ENCODE measurements at regions not wholly inside any gene's neighbourhood (a gene's known extent, or its start where the extent isn't known, plus 50 kb on each side); places are given as distances from the start of the nearest gene placed in this dataset.

DNA sequence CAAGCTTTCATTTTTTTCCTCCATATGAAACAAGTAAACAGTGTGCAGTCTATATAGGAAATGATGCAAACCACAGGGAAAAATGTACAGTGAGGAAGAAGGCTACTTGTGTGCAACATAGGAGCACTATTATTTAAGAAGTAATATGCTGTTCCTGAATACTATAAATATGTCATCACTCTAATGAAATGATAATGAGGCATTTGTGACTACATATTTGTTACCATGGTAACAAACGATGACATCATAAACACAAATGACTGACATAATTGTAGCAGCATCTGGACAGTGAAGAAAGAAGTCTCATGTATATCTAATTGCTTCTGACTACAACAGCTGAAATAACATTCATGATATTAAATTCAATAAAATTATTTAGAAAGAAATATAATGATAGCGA lies 164.8 kb downstream of the C7orf25 start:
- TF ChIP-seq, protein P1, sequence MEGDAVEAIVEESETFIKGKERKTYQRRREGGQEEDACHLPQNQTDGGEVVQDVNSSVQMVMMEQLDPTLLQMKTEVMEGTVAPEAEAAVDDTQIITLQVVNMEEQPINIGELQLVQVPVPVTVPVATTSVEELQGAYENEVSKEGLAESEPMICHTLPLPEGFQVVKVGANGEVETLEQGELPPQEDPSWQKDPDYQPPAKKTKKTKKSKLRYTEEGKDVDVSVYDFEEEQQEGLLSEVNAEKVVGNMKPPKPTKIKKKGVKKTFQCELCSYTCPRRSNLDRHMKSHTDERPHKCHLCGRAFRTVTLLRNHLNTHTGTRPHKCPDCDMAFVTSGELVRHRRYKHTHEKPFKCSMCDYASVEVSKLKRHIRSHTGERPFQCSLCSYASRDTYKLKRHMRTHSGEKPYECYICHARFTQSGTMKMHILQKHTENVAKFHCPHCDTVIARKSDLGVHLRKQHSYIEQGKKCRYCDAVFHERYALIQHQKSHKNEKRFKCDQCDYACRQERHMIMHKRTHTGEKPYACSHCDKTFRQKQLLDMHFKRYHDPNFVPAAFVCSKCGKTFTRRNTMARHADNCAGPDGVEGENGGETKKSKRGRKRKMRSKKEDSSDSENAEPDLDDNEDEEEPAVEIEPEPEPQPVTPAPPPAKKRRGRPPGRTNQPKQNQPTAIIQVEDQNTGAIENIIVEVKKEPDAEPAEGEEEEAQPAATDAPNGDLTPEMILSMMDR (IDR thresholded peaks at IDR 0.05; ENCODE audit: low read depth, low read length, missing control alignments) = no peak
- H3K4me3 ChIP-seq (replicated peaks; ENCODE audit: low read depth, low read length) = no peak overlapping the region
- DNase-seq (ENCODE audit: extremely low read depth, low read depth) = no peak

DNA sequence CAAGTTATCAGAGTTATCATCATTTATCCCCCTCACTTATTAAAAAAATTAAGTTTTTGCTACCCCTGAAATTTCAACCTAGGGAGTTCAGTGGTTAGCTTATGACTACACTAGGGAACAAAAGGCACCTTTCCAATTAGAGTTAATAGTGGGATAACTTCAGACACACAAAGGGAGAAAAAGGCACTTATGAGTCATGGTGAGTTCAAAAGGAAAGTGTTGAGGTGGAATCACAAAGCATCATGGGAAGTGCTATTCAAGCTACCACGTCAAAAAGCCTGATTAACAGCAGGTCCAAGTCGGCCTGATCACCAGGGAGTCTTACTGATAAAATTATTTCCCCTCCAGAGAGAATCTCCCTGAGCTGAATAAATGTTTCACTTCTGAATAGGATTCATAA lies 165.7 kb downstream of the C7orf25 start:
- TF ChIP-seq, protein P1 (IDR thresholded peaks at IDR 0.05; ENCODE audit: low read depth, low read length, missing control alignments) = no peak

DNA sequence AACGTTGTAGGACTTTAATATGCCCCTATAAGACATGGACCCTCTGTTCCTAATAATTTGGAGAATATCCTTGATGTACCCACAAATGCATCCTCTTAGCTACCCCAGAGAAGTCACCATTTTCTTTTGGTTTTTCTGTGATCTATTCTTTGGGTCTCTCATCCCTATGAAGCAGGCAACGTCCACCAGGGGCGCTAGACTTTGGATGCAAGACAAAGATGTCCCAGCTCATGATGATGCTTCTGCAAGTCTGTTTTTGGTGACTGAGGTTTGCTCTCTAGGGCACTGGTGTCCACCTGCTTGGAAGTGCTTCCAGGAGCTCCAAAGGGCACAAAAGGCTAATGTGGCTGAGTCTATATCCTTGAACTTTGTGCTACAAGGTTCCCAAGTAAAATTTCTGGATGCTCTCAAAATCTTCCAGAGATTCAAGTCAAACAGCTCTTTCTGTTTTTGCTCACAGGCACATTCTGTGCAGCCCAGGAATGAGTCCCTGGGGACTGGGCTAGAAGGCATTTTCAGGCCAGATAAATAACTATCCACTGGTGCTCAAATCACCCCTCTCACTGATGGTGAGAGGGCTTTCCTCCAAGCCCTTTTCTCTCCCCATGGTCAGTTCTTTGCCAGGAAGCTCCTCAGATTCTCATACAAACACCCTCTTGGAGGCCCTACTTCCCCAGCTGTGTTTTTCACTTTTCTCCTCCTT lies 166.4 kb downstream of the C7orf25 start:
- no peak overlapping the region for H3K4me3 ChIP-seq (replicated peaks; ENCODE audit: low read depth, low read length)
- TF ChIP-seq, protein P1 (IDR thresholded peaks at IDR 0.05; ENCODE audit: low read depth, low read length, missing control alignments) = peak; percentile 89
- no peak for DNase-seq (ENCODE audit: extremely low read depth, low read depth)

More for the DNA sequence above, 165.7 kb downstream of the C7orf25 start:
- no peak for DNase-seq (ENCODE audit: extremely low read depth, low read depth)
- H3K4me3 ChIP-seq (replicated peaks; ENCODE audit: low read depth, low read length) = no peak overlapping the region

DNA sequence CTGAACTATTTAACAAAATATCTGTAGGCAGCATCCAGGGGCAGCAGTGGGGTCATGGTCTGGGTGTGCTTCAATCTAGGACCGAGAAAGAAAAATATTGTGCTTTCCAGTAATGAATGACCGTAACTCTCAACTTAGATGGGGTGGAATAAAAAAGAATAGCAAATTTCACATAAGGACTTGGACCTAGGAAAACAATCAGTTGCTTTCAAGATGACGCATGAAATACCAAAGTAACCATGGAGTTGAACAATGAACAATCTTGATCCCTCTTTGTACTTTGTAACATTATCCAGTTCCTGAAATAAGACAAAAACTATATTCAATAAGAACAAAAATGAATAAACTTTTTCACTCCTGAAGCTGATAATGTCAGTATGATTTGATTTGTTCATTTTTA lies 167.1 kb downstream of the C7orf25 start:
- H3K4me3 ChIP-seq (replicated peaks; ENCODE audit: low read depth, low read length) = no peak overlapping the region
- TF ChIP-seq, protein P1 (IDR thresholded peaks at IDR 0.05; ENCODE audit: low read depth, low read length, missing control alignments) = no peak
- no peak for DNase-seq (ENCODE audit: extremely low read depth, low read depth)

DNA sequence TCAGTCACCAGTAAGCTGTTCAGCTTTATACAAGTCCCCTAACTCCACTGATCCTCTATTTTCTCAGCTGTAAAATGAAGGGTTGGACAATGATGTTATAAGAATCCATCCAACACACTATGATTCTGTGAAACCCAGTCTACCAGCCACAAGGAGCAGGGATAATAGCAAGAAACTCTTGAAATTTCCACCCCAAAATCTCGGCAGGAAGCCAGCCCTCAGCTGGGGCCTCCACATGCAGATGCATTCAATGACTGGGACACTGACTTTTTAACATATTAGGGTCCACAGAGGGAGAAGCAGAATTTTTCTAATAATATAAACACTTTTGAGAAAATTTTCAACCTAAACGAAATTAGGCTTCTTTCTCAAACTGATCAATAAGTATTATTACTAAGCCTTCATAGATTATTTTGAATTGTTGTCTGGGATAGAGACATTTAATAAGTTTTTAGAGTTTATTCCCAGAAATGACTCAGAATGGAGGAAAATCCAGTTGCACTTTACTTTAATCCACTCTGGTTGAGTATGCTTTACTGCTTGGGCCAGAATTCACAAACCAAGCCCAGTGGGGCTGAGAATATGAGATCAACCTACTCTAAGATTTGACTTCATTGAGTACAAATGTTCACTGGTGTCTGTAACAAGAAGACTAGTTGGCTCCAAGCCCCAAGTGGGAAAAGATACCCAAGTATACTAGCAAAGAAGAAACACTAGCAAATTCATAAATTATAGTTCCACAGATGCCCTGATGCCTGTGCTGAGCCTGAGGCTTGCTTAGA lies 168.6 kb downstream of the C7orf25 start:
- no peak for DNase-seq (ENCODE audit: extremely low read depth, low read depth)
- no peak overlapping the region for H3K4me3 ChIP-seq (replicated peaks; ENCODE audit: low read depth, low read length)
- TF ChIP-seq, protein P1 (IDR thresholded peaks at IDR 0.05; ENCODE audit: low read depth, low read length, missing control alignments) = no peak

DNA sequence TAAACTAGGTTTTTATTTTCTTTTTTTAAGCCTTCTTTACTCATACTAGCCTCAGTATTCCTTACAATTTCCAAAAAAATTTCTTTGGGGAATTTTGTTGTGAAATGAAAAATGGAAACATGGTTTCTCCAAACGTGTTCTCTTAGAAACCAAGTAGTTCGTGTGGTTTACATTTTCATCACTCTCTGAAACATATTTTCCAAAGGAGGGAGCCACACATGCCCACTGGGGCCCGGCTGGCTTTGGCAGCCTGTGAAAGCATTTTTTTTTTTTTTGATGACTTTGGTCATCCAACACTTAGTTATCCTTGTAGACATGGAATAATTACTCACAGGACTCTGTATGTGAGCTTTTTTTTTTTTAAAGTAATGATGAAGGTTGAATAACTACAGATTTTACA lies 169.6 kb downstream of the C7orf25 start:
- H3K4me3 ChIP-seq (replicated peaks; ENCODE audit: low read depth, low read length) = no peak overlapping the region
- TF ChIP-seq, protein P1 (IDR thresholded peaks at IDR 0.05; ENCODE audit: low read depth, low read length, missing control alignments) = no peak
- DNase-seq (ENCODE audit: extremely low read depth, low read depth) = no peak
